ENCODE measurements at regions not wholly inside any gene's neighbourhood (a gene's known extent, or its start where the extent isn't known, plus 50 kb on each side); places are given as distances from the start of the nearest gene placed in this dataset.

- no peak for TF ChIP-seq POLR2AphosphoS5 (IDR thresholded peaks at IDR 0.05; ENCODE audit: low read depth)
- TF ChIP-seq, protein P1, sequence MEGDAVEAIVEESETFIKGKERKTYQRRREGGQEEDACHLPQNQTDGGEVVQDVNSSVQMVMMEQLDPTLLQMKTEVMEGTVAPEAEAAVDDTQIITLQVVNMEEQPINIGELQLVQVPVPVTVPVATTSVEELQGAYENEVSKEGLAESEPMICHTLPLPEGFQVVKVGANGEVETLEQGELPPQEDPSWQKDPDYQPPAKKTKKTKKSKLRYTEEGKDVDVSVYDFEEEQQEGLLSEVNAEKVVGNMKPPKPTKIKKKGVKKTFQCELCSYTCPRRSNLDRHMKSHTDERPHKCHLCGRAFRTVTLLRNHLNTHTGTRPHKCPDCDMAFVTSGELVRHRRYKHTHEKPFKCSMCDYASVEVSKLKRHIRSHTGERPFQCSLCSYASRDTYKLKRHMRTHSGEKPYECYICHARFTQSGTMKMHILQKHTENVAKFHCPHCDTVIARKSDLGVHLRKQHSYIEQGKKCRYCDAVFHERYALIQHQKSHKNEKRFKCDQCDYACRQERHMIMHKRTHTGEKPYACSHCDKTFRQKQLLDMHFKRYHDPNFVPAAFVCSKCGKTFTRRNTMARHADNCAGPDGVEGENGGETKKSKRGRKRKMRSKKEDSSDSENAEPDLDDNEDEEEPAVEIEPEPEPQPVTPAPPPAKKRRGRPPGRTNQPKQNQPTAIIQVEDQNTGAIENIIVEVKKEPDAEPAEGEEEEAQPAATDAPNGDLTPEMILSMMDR (IDR thresholded peaks at IDR 0.05; ENCODE audit: insufficient read depth, low read length), result no peak
Observed at GRCh38 chr9:99411068-99411467, 189.0 kb downstream of the SEC61B start.

Data from HL-60 (cell line).